Prostate gland (tissue), 2 donors: ENCODE measurements at regions not wholly inside any gene's neighbourhood (a gene's known extent, or its start where the extent isn't known, plus 50 kb on each side); places are given as distances from the start of the nearest gene placed in this dataset.

Experiments
- DNase-seq: peaks from one replicate; pipeline ENCODE4 v3.0.0-alpha.2; 2019; ENCODE audit warnings: low spot score
- H3K27ac ChIP-seq, 2 donors: fragments of 200-600 bp; sonication (generic); 2 replicates each; pipeline ENCODE4 v1.5.1; 2017 to 2019
- H3K27me3 ChIP-seq: fragments of 200-600 bp; sonication (generic); replicated peaks from 2 replicates; pipeline ENCODE4 v1.5.1; 2019; ENCODE audit not compliant: insufficient read depth
- H3K36me3 ChIP-seq, 2 donors: fragments of 200-600 bp; sonication (generic); 1 replicate in 1 of 2; 2 replicates in 1 of 2; pipeline versions ENCODE4 v1.5.1 to v1.8.1; 2017 to 2019
- H3K4me1 ChIP-seq: fragments of 200-600 bp; sonication (generic); replicated peaks from 2 replicates; pipeline ENCODE4 v1.5.1; 2019
- H3K4me3 ChIP-seq, 2 donors: fragments of 200-600 bp; sonication (generic); 2 replicates each; pipeline ENCODE4 v1.5.1; 2017 to 2019
- H3K9me3 ChIP-seq: fragments of 200-600 bp; sonication (generic); 2 replicates; pipeline ENCODE4 v1.5.1; 2017
- CTCF ChIP-seq, 4 experiments: fragments of 200-600 bp in 2 of 4; fragments of 450-650 bp in 2 of 4; sonication (generic) in 2 of 4; IDR thresholded peaks; 1 replicate in 3 of 4; 2 replicates in 1 of 4; pipeline ENCODE4 v1.5.1; 2016 to 2019; ENCODE audit warnings: antibody characterized with exemption in 4 of 4, mild to moderate bottlenecking in 2 of 4, moderate library complexity in 2 of 4
- POLR2A ChIP-seq: fragments of 450-650 bp; IDR thresholded peaks from one replicate; pipeline ENCODE4 v1.6.1; 2016; ENCODE audit warnings: antibody characterized with exemption, mild to moderate bottlenecking
- POLR2AphosphoS5 ChIP-seq: sonication (generic); formaldehyde crosslinking; IDR thresholded peaks from one replicate; pipeline ENCODE4 v1.6.1; 2017; ENCODE audit warnings: antibody characterized with exemption
- WGBS: methylation state at CpG from one replicate; pipeline ENCODE4 v1.1.5; 2018; 5-methylcytosine and 5-hydroxymethylcytosine counted together
- intact Hi-C: fragments of 100-400 bp; cut with DNase I; formaldehyde crosslinking; loops from one replicate; pipeline ENCODE4 v1.14.2; 2022

GRCh38 chr9:11457825-11458790 lies 845.3 kb upstream of the PTPRD start:
- Histone ChIP-seq H3K9me3 (no peaks in the 10 kb centered on the region), H3K4me1 (no peaks in the 10 kb centered on the region), H3K27me3 (no peaks in the 10 kb centered on the region), H3K27ac (no peak overlapping the region), H3K4me3 (no peak overlapping the region), H3K36me3 (no peaks in the 10 kb centered on the region)
- TF ChIP-seq POLR2A = no peak
- TF ChIP-seq CTCF (IDR thresholded peaks at IDR 0.05) = no peak
- TF ChIP-seq POLR2AphosphoS5 = no peak
- intact Hi-C loops = no loop called here
- WGBS = 36% methylated on average over 6 of the region's 6 CpGs
- DNase-seq = no peak

- Histone ChIP-seq H3K9me3 (no peaks in the 10 kb centered on the region), H3K27me3 (no peaks in the 10 kb centered on the region), H3K4me1 (no peaks in the 10 kb centered on the region), H3K4me3 (no peak overlapping the region), H3K36me3 (no peaks in the 10 kb centered on the region), H3K27ac (no peak overlapping the region)
- intact Hi-C loops = no loop called here
- DNase-seq = no peak
- WGBS = 95% methylated on average over 1 of the region's 1 CpG
- TF ChIP-seq POLR2AphosphoS5 = no peak
- no peak for TF ChIP-seq CTCF (IDR thresholded peaks at IDR 0.05)
- TF ChIP-seq POLR2A = no peak
These were observed 856.9 kb upstream of the PTPRD start for GRCh38 chr9:11469745-11470144.

- intact Hi-C loops = no loop called here
These were observed 858.5 kb upstream of the PTPRD start for GRCh38 chr9:11471321-11471720.

GRCh38 chr9:11500780-11501179 lies 888.0 kb upstream of the PTPRD start:
- intact Hi-C loops = no loop called here
- TF ChIP-seq CTCF (IDR thresholded peaks at IDR 0.05) (no peak), POLR2AphosphoS5 (no peak), POLR2A (no peak)
- H3K4me3 ChIP-seq = no peak overlapping the region
- H3K4me1 ChIP-seq = no peaks in the 10 kb centered on the region
- H3K36me3 ChIP-seq = no peaks in the 10 kb centered on the region
- no peak for DNase-seq
- H3K27ac ChIP-seq = no peak overlapping the region
- 92% methylated on average over 9 of the region's 9 CpGs for WGBS
- no peaks in the 10 kb centered on the region for H3K27me3 ChIP-seq
- no peaks in the 10 kb centered on the region for H3K9me3 ChIP-seq

More at GRCh38 chr9:11471321-11471720, 858.5 kb upstream of the PTPRD start:
- WGBS = 91% methylated on average over 9 of the region's 9 CpGs
- TF ChIP-seq POLR2AphosphoS5 = no peak
- TF ChIP-seq CTCF (IDR thresholded peaks at IDR 0.05) = no peak
- TF ChIP-seq POLR2A = no peak
- Histone ChIP-seq H3K9me3 (no peaks in the 10 kb centered on the region), H3K4me3 (no peak overlapping the region), H3K4me1 (no peaks in the 10 kb centered on the region), H3K27me3 (no peaks in the 10 kb centered on the region), H3K36me3 (no peaks in the 10 kb centered on the region), H3K27ac (no peak overlapping the region)
- no peak for DNase-seq

- Histone ChIP-seq H3K4me1 (no peaks in the 10 kb centered on the region), H3K4me3 (no peak overlapping the region), H3K27ac (no peak overlapping the region), H3K27me3 (no peaks in the 10 kb centered on the region), H3K9me3 (no peaks in the 10 kb centered on the region), H3K36me3 (no peaks in the 10 kb centered on the region)
- intact Hi-C loops = no loop called here
- TF ChIP-seq POLR2AphosphoS5 (no peak), POLR2A (no peak), CTCF (IDR thresholded peaks at IDR 0.05) (no peak)
- WGBS = 87% methylated on average over 2 of the region's 2 CpGs
- DNase-seq = no peak
These were observed 894.2 kb upstream of the PTPRD start for GRCh38 chr9:11506980-11507379.
